ENCODE measurements at regions not wholly inside any gene's neighbourhood (a gene's known extent, or its start where the extent isn't known, plus 50 kb on each side); places are given as distances from the start of the nearest gene placed in this dataset.

DNA sequence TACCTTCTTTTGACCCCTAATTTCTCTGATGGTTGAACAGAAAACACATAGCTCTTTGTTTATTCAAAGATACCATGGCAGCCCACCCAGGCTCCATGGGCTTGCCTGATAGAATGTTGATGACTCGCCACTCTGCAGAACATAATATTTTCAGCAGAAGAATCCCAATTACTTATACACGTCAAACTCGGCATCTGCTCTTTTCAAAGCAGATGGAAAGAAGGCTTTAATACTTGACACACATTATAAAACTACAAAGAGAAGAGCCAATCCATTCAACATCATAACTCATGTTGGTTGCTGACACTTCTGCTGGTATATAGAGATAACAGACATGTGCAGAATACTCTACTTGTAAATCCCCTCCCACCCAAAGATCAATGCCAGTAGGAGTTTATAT, 69.0 kb downstream of the FOXI2 start:
- no peak for TF ChIP-seq CTCF (IDR thresholded peaks at IDR 0.05)
- TF ChIP-seq POLR2A (IDR thresholded peaks at IDR 0.05): no peak
